GM21447 (cell line): ENCODE measurements at regions not wholly inside any gene's neighbourhood (a gene's known extent, or its start where the extent isn't known, plus 50 kb on each side); places are given as distances from the start of the nearest gene placed in this dataset.

Experiments
- ATAC-seq: cut with Tn5 transposase; IDR thresholded peaks from one replicate; pipeline ENCODE4 v1.9.1; 2021; ENCODE audit not compliant: unreplicated experiment

DNA sequence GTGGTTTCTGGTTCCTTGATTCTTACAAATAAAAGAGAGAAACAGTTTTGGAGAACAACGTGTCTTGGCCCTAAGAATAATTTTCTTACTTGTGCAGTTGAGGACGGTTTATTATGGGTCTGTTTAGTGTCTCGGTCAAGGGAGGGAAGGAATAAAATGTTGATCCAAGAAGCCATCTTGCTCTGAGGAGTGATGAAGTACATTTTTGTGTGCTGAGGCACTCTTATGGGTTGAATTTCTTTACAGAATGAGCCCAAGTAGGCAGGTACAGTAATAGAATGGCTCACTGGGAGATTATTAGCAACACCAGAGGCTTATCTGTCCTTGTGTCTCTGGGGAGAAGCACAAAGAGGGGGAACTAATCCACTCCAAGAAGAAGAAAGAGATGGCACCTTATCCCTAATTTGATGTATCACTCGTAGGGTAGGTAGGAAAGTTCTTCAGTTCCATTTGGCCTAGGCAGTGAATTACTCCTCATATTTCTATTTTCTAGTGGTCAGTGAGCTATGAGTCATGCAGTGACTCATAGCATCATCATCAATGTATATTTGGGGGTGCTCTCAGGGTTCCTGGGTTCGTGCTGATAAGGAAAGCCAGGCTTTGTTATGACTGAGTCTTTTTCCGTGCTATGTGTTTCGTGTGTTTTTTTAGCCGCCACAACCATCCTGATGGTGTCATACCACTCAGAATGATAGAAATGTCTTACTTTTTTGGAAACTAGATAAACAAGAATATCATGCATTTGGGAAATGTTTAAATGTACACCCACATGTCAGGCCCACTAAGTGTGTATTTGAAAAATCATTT is 250.1 kb upstream of the CTAGE1 start:
- no peak for ATAC-seq

DNA sequence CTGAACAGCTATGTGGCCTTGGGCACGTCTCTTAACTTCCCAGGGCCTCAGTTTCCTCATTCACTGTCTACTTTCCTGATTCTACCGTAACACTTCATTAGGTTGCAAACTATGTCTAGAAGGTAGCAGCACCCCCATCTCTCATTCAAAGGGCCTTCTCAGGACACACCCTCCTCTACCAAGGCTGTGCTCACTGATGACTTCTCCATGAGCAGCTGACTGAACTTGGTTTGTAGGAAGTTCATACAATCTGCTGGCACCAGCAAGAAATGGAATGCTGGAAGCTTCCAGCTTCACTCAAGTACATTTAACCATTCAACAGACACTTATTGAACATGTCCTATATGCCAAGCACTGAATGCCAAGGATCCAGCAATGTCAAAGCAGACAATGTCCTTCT is 250.8 kb upstream of the CTAGE1 start:
- no peak for ATAC-seq

DNA sequence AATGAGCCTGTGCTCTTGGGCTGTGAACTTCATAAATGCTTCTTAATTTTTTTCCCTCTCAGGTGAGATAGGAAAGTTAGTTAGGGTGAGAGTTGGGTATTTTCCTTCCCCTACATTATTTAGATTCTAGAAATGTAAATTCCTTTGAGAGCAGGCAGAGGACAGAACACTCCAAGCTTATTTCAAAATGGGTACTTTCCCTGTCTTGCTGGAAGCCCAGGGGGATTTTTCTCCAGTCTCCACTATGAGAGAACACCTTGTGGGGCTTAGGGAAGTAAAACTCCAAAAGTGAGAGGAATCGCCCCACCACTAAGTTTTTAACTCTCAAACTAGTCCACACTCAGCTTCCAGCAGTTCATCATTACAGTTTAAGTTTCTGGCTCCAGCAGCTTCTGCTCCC is 253.2 kb upstream of the CTAGE1 start:
- ATAC-seq = peak; percentile 70

DNA sequence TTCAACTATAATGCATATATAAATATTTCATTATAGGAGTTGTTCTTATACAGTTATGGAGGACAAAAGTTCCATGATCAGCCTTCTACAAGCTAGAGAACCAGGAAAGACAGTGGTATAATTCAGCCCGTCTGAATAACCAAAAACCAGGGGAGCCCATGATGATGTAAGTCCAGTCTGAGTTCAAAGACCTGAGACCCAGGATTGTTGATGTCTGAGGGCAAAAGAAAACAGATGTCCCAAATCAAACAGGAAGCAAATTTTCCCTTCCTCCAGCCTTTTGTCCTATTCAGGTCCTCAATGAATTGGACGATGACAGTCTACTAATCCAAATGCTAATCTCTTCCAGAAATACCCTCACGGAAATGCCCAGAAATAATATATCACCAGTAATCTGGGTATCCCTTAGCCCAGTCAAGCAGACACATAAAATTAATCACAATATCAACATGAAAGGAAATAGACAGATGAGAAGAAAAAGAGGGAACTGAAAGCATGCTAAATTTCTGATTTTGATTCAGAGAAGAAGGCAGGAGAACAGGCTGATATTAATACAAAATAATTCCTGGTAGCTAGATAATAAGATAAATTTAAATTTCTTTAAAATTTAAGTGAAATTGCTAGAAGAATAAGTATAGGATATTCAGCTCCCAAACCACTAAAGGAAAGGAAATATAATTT is 255.6 kb upstream of the CTAGE1 start:
- no peak for ATAC-seq

DNA sequence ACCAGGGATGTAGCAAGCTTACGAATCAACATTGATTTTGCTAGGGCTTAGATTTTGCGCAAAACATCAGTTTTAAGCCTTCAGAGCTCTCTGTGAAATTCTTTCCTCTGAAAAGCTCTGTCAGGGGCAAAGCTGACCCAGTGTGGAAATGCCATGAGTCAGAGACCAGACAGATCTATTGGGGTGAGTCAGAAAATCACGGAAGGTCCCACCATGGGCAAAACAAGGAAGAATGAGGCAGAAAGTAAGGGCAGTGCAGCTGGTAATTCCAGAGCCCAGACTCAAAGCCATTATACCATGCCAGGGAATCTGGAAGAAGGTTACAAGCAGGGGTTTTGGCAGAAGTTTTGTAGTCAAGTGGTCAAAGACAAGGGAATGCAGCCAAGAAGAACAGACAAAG is 256.6 kb upstream of the CTAGE1 start:
- ATAC-seq = no peak

DNA sequence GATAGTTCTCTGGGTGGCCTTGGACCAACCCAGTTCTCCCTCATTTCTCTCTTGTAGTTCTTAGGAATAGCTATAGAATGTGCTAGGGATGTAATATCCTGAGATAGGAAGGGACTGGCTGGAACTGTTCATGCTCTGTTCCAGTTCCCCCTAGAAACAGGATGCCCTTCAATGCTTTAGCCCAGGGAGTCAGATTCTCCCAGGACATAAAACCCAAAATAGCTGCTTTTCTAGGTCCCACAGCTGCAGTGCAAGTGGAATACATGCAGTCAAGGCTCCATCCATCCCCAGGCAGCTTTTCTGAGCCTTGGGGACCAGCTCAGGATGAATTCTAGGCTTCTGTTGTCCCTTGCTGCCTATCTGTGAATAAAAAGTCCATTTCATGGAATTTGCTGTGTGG is 257.3 kb upstream of the CTAGE1 start:
- no peak for ATAC-seq

DNA sequence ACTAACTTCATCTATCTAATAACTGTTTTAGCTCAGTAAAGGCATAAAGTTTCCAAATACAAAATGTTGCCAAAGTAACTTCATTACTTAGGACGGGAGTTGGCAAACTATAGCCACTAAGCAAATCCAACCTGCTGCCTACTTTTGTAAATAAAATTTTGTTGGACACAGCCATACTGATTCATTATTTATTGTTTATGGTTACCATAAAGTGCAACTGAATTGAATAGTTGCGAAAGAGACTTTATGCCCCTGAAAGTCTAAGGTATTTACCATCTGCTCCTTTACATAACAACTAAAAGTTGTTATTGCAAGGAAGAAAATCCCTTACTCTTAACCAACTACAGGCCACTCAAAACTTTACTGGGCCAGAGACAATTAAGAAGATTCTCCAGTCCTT is 256.7 kb upstream of the RBBP8 start:
- ATAC-seq = no peak

DNA sequence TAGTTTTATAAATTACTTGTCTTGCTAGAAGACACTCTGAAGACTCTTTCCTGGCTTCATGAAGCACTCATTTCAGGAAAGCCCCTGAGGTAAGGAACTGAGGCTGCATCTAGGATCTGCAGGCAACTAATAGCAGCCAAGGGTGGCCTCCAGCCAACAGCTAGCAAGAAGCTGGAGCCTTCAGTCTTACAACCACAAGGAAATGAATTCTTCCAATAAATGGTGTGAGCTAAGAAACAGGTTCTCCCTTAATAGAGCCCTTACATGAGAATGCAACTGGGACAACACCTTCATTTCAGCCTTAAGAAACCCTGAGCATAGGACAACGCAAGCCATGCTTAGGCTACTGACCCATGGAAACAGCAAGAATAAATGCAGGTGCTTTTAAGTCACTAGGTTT is 254.6 kb upstream of the RBBP8 start:
- ATAC-seq = no peak

DNA sequence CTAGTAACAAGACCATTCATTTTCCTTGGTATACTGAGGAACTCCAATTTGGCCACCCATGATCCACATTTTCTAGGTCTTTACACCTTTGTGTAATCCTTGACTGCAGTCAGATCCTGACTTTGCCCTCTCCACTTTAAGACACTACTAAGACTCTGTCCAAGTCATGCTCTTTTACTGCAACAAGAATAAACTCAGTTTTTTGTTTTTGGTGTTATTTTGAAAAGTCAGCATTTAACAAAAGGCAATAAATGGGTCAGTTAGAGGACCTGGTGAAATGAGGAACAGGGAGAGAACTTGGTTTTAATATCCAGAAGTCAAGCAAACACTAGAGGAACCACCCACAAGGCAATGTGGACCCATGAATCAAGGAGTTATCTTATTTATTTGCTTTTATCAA is 252.2 kb upstream of the RBBP8 start:
- ATAC-seq = no peak

DNA sequence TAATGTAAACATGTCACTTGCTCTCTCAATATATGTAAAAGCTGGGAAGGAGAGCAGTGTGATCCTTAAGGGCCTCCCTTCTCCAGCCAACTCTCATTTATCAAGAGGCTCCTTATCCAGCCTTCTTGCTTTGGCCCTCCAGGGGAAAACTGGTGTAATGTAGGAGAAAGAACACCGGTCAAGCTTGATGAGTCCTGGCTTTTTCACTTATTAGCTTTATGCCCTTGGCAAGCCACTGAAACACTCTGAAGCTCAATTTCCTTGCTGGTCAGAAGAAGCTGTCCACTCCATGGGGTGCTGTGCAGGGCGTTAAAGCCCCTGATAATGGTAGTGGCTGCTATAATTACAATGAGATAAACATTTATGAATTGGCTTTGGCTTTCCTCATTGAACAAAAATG is 251.2 kb upstream of the RBBP8 start:
- no peak for ATAC-seq

DNA sequence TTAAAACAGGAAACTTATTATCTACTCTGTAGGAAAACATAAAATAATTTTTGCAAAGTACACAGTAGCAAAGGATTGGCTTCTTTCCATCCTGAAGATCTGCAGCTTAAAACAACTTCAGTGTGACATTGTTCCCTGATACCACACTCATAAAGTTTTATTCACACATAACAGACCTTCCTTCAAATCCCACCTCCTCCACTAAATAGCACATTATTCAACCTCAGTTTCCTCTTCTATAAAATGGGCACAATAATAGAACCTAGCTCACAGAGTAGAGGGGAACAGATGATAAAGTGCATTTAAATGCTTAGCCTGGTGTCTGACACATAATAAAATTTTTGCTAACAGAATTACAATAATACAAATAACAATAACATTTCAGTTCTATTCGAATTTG is 250.4 kb upstream of the RBBP8 start:
- no peak for ATAC-seq

DNA sequence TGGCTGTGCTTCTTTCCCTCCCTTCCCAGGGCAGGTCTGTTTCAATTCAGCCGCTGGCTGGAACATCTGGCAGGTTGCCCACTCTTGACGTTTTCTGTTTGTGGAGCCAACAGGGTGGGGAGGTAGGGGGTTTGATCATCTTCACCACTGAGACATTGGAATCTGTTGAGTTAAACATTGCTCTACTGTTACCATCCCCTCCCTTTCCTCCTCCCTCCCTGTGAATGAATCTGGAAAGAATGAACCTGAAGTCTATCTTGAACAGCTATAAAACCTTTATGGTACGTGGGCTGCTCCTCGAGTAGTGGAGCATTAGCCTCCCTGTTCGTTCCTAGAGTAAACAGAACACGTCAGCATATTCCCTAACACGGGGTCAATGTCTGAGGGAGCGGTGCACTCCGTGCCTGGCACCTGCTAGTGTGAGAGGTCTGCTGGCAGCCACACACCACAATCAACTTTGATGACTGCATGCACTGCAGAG is 249.9 kb upstream of the RBBP8 start:
- ATAC-seq = no peak

DNA sequence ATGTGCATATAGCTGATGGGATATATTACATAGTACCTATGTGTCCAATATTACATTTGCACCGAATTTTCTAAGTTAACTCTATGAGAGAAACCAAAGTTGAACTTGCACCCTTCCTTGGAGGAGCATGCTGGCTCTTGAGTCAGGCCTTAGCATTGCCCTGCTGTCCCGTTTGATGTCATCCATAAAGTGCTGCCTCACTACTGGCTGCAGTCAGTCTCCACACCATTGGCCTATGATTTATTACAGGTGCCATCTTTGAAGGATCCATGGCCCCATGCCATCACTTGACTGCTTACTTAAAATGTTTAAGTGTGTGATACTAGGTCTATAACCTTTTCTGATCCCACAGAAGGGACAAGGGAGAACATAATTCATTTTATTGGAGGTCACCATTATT is 249.3 kb upstream of the RBBP8 start:
- ATAC-seq = no peak

DNA sequence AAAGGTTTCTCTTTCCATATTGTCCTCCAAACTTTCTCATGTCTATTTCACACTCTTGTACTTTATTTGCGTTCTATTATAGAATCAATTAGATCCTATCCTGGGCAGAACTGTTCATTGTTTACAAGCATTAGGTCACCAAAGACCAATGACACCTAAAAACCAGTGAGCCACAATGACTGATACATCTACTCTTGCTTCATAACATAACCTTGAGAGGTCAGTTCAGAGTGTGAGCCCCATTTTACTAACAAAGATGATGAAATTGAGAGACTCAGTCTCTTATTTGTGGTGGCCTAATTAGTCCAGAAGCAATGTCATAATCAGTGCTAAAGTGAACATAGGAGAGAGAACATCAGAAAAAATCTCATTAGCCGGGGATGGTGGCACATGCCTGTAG is 248.9 kb upstream of the RBBP8 start:
- no peak for ATAC-seq

DNA sequence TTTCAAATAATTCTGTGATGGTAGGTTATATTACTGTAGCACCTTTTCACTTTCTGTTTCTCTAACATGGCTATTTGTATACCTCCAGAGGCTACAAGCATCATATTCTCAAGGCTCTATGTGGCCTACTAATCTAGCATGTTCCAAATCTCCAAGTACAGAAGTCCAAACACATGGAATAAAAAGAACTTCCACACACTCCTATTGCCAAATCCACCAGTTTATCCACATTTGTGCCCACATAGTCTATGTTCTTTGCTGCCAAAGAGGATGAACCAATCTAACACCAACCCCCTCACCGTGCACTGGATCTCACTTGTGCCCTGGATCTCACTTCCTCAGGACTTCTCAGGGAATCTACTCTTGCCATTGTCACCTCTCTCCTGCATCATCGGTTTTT is 247.3 kb upstream of the RBBP8 start:
- no peak for ATAC-seq

DNA sequence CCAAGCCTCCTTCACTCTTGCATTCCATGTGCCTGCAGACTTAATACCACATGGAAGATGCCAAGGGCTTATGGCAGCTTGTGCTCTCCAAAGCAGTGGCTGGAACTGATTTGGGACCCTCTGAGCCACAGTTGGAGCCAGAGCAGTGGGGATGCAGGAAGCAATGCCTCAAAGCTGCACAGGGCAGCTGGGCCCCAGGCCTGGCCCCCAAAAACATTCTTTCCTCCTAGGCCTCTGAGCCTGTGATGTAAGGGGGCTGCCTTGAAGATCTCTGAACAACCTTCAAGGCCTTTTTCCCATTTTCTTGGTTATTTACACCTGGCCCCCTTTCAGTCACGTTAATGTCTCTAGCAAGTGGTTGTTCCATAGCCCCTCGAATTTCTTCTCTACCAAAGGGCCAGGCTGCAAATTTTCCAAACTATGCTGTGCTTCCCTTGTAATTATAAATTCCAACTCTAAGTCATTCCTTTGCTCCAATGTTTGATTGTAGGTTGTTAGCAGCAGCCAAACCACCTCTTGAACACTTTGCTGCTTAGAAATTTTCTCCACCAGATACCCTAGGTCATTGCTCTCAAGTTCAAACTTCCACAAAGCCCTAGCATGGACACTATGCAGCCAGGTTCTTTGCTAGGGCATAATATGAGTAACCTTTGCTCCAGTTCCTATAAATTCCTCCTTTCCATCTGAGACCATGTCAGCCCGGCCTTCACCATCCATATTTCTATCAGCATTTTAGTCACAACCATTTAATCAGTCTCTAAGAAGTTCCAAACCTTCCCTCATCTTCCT is 245.0 kb upstream of the RBBP8 start:
- no peak for ATAC-seq

DNA sequence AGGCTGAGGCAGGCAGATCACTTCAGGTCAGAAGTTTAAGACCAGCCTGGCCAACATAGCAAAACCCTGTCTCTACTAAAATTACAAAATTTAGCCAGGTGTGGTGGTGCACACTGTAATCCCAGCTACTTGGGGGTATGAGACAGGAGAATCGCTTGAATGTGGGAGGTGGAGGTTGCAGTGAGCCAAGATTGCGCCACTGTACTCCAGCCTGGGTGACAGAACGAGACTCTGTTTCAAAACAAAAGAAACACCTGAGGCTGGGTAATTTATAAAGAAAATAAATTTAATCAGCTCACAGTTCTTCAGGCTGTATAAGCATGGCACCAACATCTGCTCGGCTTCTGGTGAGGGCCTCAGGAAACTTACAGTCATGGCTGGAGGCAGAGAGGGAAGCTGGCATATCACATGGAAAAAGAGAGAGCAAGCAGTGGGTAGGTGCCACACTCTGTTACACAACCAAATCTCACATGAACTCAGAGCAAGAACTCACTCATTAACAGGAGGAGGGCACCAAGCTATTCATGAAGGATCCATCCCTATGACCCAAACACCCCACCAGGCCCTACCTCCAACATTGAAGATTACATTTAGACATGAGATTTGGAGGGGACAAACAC is 244.1 kb upstream of the RBBP8 start:
- no peak for ATAC-seq

DNA sequence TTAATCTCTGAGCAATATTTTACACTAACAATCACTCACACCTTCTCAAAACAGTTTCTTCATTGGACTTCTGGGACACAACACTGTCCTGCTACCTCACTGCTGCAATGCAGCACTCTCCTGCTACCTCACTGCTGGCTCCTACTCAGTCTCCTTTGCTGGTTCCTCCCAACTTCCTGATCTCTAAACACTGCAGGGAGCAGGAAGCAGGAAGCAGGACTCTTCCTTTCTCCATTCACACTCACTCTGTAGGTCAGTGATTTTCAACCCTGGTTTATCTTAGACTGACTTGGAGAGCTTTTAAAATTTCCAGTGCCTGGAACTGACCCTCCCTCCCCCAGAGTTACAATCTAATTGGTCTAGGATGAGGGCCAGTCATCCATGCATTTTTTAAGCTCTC is 243.4 kb upstream of the RBBP8 start:
- no peak for ATAC-seq

DNA sequence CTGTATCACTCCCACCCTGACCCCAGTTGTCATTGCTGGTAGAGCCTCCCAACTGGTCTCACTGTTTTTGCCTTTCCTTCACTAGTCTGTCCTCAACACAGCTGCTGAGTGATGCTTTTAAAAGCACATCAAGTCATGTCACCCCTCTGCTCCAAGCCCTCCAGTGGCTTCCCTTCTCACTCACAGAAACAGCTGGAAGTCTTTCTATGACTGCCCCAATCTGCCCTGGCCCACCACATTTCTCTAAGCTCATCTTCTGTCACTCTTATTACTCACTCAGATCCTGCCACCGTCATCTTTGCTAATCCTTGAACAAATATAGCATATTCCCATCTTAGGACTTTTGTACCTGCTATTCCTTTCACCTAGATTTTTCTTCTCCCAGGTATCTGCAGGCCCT is 242.6 kb upstream of the RBBP8 start:
- no peak for ATAC-seq

DNA sequence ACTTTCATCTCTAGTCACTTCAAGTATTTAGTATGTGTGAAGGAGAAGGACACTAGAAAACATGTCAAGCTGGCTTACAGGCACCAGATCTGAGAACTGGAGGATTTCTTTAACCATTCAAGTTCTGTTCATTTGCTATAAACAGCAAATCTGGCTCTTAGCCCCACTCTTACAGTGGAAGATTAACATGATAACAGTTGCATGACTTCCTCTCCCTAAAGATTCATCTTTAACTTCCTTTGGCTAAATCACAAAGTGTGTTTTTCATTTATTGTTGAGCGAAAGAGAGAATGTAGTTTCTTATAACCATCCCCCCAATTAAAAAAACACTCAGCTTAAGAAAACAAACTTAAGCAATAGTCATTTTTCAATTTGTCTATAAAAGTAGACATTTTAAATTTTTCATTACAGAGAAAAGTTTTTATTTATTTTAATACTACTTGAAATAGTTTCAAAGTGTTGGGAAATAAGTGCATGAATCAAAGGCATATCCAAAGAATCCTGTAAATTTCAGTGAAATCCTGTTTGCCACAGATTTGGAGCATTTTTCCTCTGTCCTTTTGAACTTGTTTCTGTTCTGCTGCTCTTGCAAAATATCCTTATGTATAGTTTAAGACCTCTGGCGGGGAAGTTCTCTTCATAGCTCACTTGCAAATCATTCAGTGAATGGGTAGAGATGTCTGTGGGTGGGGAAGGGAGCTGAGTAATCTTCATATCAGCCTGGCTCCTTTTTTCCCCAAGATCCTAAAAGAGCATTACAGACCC is 241.0 kb upstream of the RBBP8 start:
- no peak for ATAC-seq

DNA sequence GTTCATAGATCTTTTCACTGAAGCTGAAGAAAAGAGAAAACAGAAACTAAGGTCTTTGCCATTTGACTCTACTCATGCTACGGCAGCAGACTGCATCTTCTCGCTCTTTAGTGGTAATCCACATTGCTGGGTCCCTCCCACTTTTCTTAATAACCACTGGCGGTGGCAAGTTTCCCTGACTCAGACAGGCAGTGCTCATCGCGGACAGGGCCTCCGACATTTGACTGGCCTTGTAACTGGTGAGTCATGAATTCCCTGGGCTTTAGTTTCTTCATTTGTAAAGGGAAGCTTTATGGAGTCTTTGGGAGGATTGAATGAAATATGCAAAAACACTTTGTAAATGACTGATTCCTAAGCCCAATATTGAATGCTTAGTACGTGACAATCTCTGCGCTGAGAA is 238.2 kb upstream of the RBBP8 start:
- ATAC-seq = no peak
